HEK293T (cell line): ENCODE measurements at regions not wholly inside any gene's neighbourhood (a gene's known extent, or its start where the extent isn't known, plus 50 kb on each side); places are given as distances from the start of the nearest gene placed in this dataset.

ENCODE experiments used
- CTCF ChIA-PET: fragments of 350-600 bp; formaldehyde crosslinking; extraction: SDS; loops from one replicate; lab custom pipeline; 2021; ENCODE audit warnings: antibody characterized with exemption, inconsistent platforms; lab: Yijun Ruan, JAX
- POLR2A ChIA-PET: fragments of 350-600 bp; formaldehyde crosslinking; extraction: SDS; loops from one replicate; lab custom pipeline; 2020; ENCODE audit warnings: antibody characterized with exemption, inconsistent platforms; lab: Yijun Ruan, JAX
- DNase-seq: peaks from one replicate; pipeline ENCODE4 v3.0.0; 2012; ENCODE audit warnings: mixed read lengths; ENCODE audit errors: extremely low spot score
- ARNT ChIP-seq: fragments of 450-650 bp; IDR thresholded peaks from 2 replicates; pipeline ENCODE4 v1.6.1; 2017; ENCODE audit warnings: mild to moderate bottlenecking
- BHLHE40 ChIP-seq: fragments of 450-650 bp; IDR thresholded peaks from 2 replicates; pipeline ENCODE4 v1.6.1; 2016; ENCODE audit warnings: mild to moderate bottlenecking, moderate library complexity, borderline replicate concordance
- CTBP1 ChIP-seq: fragments of 450-650 bp; IDR thresholded peaks from 2 replicates; pipeline ENCODE4 v1.6.1; 2016; ENCODE audit warnings: borderline replicate concordance
- ELF4 ChIP-seq: fragments of 450-650 bp; IDR thresholded peaks from 2 replicates; pipeline ENCODE4 v1.6.1; 2017; ENCODE audit warnings: antibody characterized with exemption
- FOXA1 ChIP-seq: fragments of 450-650 bp; IDR thresholded peaks from 2 replicates; pipeline ENCODE4 v1.6.1; 2016; ENCODE audit warnings: mild to moderate bottlenecking
- FOXK2 ChIP-seq: fragments of 450-650 bp; IDR thresholded peaks from 2 replicates; pipeline ENCODE4 v1.6.1; 2016; ENCODE audit warnings: mild to moderate bottlenecking
- FOXM1 ChIP-seq: fragments of 450-650 bp; IDR thresholded peaks from 2 replicates; pipeline ENCODE4 v1.6.1; 2017; ENCODE audit warnings: mild to moderate bottlenecking, borderline replicate concordance
- HDGF ChIP-seq: fragments of 450-650 bp; IDR thresholded peaks from 2 replicates; pipeline ENCODE4 v1.6.1; 2017; ENCODE audit warnings: antibody characterized with exemption, borderline replicate concordance
- L3MBTL2 ChIP-seq: fragments of 450-650 bp; conservative IDR thresholded peaks from 2 replicates; pipeline ENCODE4 v1.6.1; 2016; ENCODE audit warnings: mild to moderate bottlenecking
- LEF1 ChIP-seq: fragments of 450-650 bp; IDR thresholded peaks from 2 replicates; pipeline ENCODE4 v1.6.1; 2017; ENCODE audit warnings: mild to moderate bottlenecking, borderline replicate concordance
- NFRKB ChIP-seq: fragments of 450-650 bp; IDR thresholded peaks from 2 replicates; pipeline ENCODE4 v1.6.1; 2016; ENCODE audit warnings: mild to moderate bottlenecking, moderate library complexity
- SP1 ChIP-seq: fragments of 450-650 bp; IDR thresholded peaks from 2 replicates; pipeline ENCODE4 v1.6.1; 2017
- SUZ12 ChIP-seq: fragments of 450-650 bp; IDR thresholded peaks from 2 replicates; pipeline ENCODE4 v1.6.1; 2016; ENCODE audit warnings: mild to moderate bottlenecking
- TARDBP ChIP-seq: fragments of 450-650 bp; IDR thresholded peaks from 2 replicates; pipeline ENCODE4 v1.6.1; 2016
- ZNF384 ChIP-seq: fragments of 450-650 bp; IDR thresholded peaks from 2 replicates; pipeline ENCODE4 v1.6.1; 2016
- TF ChIP-seq, protein P1 (sequence below): fragments of 450-650 bp; IDR thresholded peaks from 2 replicates; pipeline ENCODE4 v1.6.1; 2016

- TF ChIP-seq TARDBP: no peak
- no peak for TF ChIP-seq FOXK2
- TF ChIP-seq, protein P1, sequence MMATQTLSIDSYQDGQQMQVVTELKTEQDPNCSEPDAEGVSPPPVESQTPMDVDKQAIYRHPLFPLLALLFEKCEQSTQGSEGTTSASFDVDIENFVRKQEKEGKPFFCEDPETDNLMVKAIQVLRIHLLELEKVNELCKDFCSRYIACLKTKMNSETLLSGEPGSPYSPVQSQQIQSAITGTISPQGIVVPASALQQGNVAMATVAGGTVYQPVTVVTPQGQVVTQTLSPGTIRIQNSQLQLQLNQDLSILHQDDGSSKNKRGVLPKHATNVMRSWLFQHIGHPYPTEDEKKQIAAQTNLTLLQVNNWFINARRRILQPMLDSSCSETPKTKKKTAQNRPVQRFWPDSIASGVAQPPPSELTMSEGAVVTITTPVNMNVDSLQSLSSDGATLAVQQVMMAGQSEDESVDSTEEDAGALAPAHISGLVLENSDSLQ: peak; percentile 35; the same call in 1 of the 2 replicates
- POLR2A ChIA-PET: no interaction called here
- CTCF ChIA-PET: no interaction called here
Observed at GRCh38 chr6:11292594-11293236, 60.2 kb upstream of the NEDD9 start.

DNA sequence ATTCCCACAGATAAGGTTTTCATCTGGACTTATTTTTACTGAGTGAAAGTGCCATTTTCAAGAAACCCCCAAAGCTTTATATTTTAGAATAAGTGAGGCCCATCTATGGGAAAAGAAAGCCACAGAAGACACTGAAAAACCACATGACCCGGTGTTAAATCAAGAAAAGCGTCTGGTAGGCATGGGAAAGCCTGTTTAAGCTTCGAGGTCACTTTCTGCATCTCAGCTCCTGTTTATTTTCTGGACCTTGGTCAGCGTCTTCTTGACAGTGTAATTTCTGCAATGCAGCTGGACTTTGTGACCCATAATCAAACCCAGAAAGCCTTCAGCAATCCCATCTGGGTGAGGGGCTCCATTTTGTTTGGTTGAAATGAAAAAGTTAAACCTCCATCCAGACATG, 59.6 kb upstream of the NEDD9 start:
- TF ChIP-seq NFRKB: no peak
- no peak for TF ChIP-seq L3MBTL2
- TF ChIP-seq FOXA1: no peak
- TF ChIP-seq ARNT: no peak
- CTCF ChIA-PET: no interaction called here
- POLR2A ChIA-PET: no interaction called here
- no peak for DNase-seq

More at GRCh38 chr6:11292594-11293236, 60.2 kb upstream of the NEDD9 start:
- no peak for DNase-seq

DNA sequence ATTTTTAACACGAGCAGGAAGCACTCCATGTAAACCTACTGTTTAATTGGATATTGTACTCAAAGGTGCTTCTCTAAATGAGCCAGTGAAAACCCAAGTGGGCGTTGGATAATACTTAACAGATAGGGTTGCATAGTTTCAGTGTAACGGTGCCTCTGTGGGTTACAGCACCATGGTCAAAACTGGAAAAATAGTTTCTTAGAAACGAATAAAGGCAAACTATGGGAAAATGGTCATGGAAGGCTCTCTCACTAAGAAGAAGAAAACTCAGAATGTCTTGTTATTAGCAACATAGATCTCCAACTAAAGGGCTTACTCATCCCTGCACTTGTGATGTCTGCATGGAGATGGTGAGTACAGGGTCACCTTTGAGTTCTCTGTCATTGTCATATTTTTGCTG, 59.1 kb upstream of the NEDD9 start:
- POLR2A ChIA-PET: no interaction called here
- CTCF ChIA-PET: no interaction called here
- no peak for DNase-seq
- no peak for TF ChIP-seq HDGF
- TF ChIP-seq FOXA1: no peak
- TF ChIP-seq, protein P1: no peak
- no peak for TF ChIP-seq FOXM1
- no peak for TF ChIP-seq ARNT
- no peak for TF ChIP-seq SUZ12
- no peak for TF ChIP-seq TARDBP
- no peak for TF ChIP-seq NFRKB
- TF ChIP-seq BHLHE40: no peak
- TF ChIP-seq ZNF384: no peak
- no peak for TF ChIP-seq SP1
- TF ChIP-seq CTBP1: no peak
- no peak for TF ChIP-seq ELF4
- no peak for TF ChIP-seq FOXK2
- TF ChIP-seq LEF1: no peak

- ChIA-PET CTCF (no interaction called here), POLR2A (no interaction called here)
- no peak for DNase-seq
- TF ChIP-seq ELF4 (no peak), ZNF384 (no peak), CTBP1 (no peak), LEF1 (no peak), NFRKB (no peak), BHLHE40 (no peak), FOXA1 (no peak), HDGF (no peak), L3MBTL2 (no peak), SP1 (no peak), TARDBP (no peak), ARNT (no peak), FOXK2 (no peak)
- TF ChIP-seq, protein P1: no peak
Observed at GRCh38 chr6:11290027-11290426, 57.6 kb upstream of the NEDD9 start.

DNA sequence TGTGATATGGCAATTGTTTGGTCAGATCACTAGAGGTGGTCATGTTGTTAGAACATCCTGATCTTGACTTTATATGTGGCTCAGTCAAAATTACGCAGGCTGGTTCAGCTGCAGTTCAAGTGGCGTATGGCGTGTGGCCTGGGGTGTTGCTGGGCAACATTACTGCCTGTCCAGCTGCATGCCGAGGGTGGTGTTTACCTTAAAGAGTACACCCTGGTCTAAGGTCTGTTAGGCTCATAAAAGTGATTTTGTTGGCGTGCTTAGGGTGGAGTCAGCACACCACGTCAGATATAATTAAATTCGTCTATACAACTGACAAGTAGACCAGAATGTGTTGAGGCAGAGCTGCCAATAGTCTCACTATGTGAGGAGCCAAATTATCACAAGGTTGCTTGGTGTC, 55.6 kb upstream of the NEDD9 start:
- CTCF ChIA-PET: no interaction called here
- no peak for DNase-seq
- POLR2A ChIA-PET: no interaction called here
- no peak for TF ChIP-seq FOXM1
- TF ChIP-seq NFRKB: no peak
- no peak for TF ChIP-seq HDGF
- TF ChIP-seq TARDBP: no peak
- TF ChIP-seq BHLHE40: no peak
- TF ChIP-seq, protein P1: no peak
- no peak for TF ChIP-seq LEF1
- no peak for TF ChIP-seq L3MBTL2
- no peak for TF ChIP-seq FOXK2
- no peak for TF ChIP-seq ELF4
- no peak for TF ChIP-seq FOXA1
- no peak for TF ChIP-seq SUZ12
- no peak for TF ChIP-seq ARNT
- no peak for TF ChIP-seq ZNF384
- TF ChIP-seq CTBP1: no peak
- TF ChIP-seq SP1: no peak

DNA sequence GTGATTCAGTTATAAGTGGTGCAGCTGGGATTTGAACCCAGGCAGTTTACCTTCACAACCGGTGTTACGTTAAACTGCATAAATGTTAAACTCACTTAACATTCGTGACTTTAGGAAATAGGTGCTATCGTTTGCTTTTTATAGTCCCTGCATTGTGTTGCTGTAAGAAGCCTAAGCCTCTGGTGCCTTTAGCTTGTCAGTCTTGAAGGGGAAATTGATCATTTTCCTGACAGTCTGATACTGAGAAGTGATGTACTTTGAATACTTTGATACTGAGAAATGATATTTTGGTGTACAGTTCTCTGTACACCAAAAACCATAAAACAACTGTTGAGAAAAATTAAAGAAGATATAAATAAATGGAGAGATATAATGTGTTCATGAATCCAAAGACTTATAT, 52.5 kb upstream of the NEDD9 start:
- no peak for TF ChIP-seq ELF4
- CTCF ChIA-PET: no interaction called here
- POLR2A ChIA-PET: no interaction called here
- DNase-seq: no peak
